DOHH2 (cell line): ENCODE measurements at regions not wholly inside any gene's neighbourhood (a gene's known extent, or its start where the extent isn't known, plus 50 kb on each side); places are given as distances from the start of the nearest gene placed in this dataset.

ENCODE experiments used
- H3F3A ChIP-seq: fragments of 200-600 bp; sonication (generic), shearing (Covaris generic); 2 replicates; pipeline ENCODE4 v1.6.0; 2016; ENCODE audit warnings: antibody characterized with exemption, mild to moderate bottlenecking; ENCODE audit not compliant: control insufficient read depth, insufficient read depth
- H3K27ac ChIP-seq: fragments of 200-600 bp; sonication (generic); 2 replicates; pipeline ENCODE4 v1.5.1; 2014; ENCODE audit warnings: low read depth, mild to moderate bottlenecking, low read length, moderate library complexity
- H3K27me3 ChIP-seq: fragments of 200-600 bp; sonication (generic); 2 replicates; pipeline ENCODE4 v1.6.1; 2014; ENCODE audit warnings: mild to moderate bottlenecking, low read length, mixed read lengths; ENCODE audit not compliant: control insufficient read depth
- H3K36me3 ChIP-seq: fragments of 200-600 bp; sonication (generic); 2 replicates; pipeline ENCODE4 v1.6.1; 2014; ENCODE audit warnings: mild to moderate bottlenecking, low read length, moderate library complexity, mixed read lengths; ENCODE audit not compliant: control insufficient read depth
- H3K4me1 ChIP-seq: fragments of 200-600 bp; sonication (generic); 2 replicates; pipeline ENCODE4 v1.6.1; 2014; ENCODE audit warnings: mild to moderate bottlenecking, low read length, mixed read lengths; ENCODE audit not compliant: control insufficient read depth
- H3K4me2 ChIP-seq: fragments of 200-600 bp; sonication (generic); 2 replicates; pipeline ENCODE4 v1.6.0; 2014; ENCODE audit warnings: mild to moderate bottlenecking, low read length, moderate library complexity
- H3K4me3 ChIP-seq: fragments of 200-600 bp; sonication (generic); 2 replicates; pipeline ENCODE4 v1.5.1; 2014; ENCODE audit warnings: mild to moderate bottlenecking, low read length, mixed read lengths
- H3K79me2 ChIP-seq: fragments of 200-600 bp; sonication (generic); 2 replicates; pipeline ENCODE4 v1.6.1; 2014; ENCODE audit warnings: mild to moderate bottlenecking, low read length, mixed read lengths; ENCODE audit not compliant: control insufficient read depth
- H3K9me2 ChIP-seq: fragments of 200-600 bp; sonication (generic); replicated peaks from 2 replicates; pipeline ENCODE4 v1.6.1; 2014; ENCODE audit warnings: mild to moderate bottlenecking, low read length, mixed read lengths; ENCODE audit not compliant: control insufficient read depth
- H3K9me3 ChIP-seq: fragments of 200-600 bp; sonication (generic); 2 replicates; pipeline ENCODE4 v1.6.1; 2014; ENCODE audit warnings: antibody characterized with exemption, low read length, mixed read lengths; ENCODE audit not compliant: control insufficient read depth, insufficient read depth
- H4K20me1 ChIP-seq: fragments of 200-600 bp; sonication (generic); 2 replicates; pipeline ENCODE4 v1.6.0; 2014; ENCODE audit warnings: low read depth, mild to moderate bottlenecking, antibody characterized with exemption, low read length, moderate library complexity; ENCODE audit not compliant: control insufficient read depth, insufficient read depth
- CTCF ChIP-seq: fragments of 200-600 bp; sonication (generic); IDR thresholded peaks from one replicate; pipeline ENCODE4 v1.5.1; 2014; ENCODE audit warnings: antibody characterized with exemption, mild to moderate bottlenecking, low read depth, low read length; ENCODE audit not compliant: poor library complexity, severe bottlenecking
- EZH2phosphoT487 ChIP-seq: fragments of 200-600 bp; sonication (generic); IDR thresholded peaks from 2 replicates; pipeline ENCODE4 v1.6.1; 2017; ENCODE audit warnings: borderline replicate concordance, mild to moderate bottlenecking, antibody characterized with exemption, low read length, moderate library complexity, mixed read lengths

GRCh38 chr2:164260506-164260905 lies 360.8 kb downstream of the GRB14 start:
- H3K79me2 ChIP-seq: no peaks in the 10 kb centered on the region
- no peaks in the 10 kb centered on the region for H4K20me1 ChIP-seq
- no peaks in the 10 kb centered on the region for H3K4me1 ChIP-seq
- no peak overlapping the region for H3K27ac ChIP-seq
- no peaks in the 10 kb centered on the region for H3K36me3 ChIP-seq
- no peaks in the 10 kb centered on the region for H3K27me3 ChIP-seq
- H3K4me3 ChIP-seq: no peak overlapping the region
- no peaks in the 10 kb centered on the region for H3K9me2 ChIP-seq
- no peaks in the 10 kb centered on the region for H3F3A ChIP-seq
- TF ChIP-seq CTCF (no peak), EZH2phosphoT487 (no peak)
- H3K4me2 ChIP-seq: no peak overlapping the region
- H3K9me3 ChIP-seq: no peaks in the 10 kb centered on the region

- Histone ChIP-seq H3K36me3 (no peaks in the 10 kb centered on the region), H3K4me1 (no peaks in the 10 kb centered on the region), H4K20me1 (no peaks in the 10 kb centered on the region), H3F3A (no peaks in the 10 kb centered on the region), H3K27ac (no peak overlapping the region), H3K79me2 (no peaks in the 10 kb centered on the region), H3K9me3 (no peaks in the 10 kb centered on the region), H3K4me2 (no peak overlapping the region), H3K9me2 (no peaks in the 10 kb centered on the region), H3K4me3 (no peak overlapping the region), H3K27me3 (no peaks in the 10 kb centered on the region)
- TF ChIP-seq EZH2phosphoT487 (no peak), CTCF (no peak)
These were observed 363.5 kb downstream of the GRB14 start for GRCh38 chr2:164257742-164258141.

GRCh38 chr2:164252568-164253287 lies 368.6 kb downstream of the GRB14 start:
- no peaks in the 10 kb centered on the region for H3K36me3 ChIP-seq
- H3K9me2 ChIP-seq: no peaks in the 10 kb centered on the region
- H3K4me3 ChIP-seq: no peak overlapping the region
- no peak overlapping the region for H3K27ac ChIP-seq
- no peak for TF ChIP-seq CTCF
- no peak for TF ChIP-seq EZH2phosphoT487
- no peaks in the 10 kb centered on the region for H3K27me3 ChIP-seq
- H3F3A ChIP-seq: no peaks in the 10 kb centered on the region
- H3K79me2 ChIP-seq: no peaks in the 10 kb centered on the region
- H4K20me1 ChIP-seq: no peaks in the 10 kb centered on the region
- H3K9me3 ChIP-seq: no peaks in the 10 kb centered on the region
- H3K4me1 ChIP-seq: no peaks in the 10 kb centered on the region
- H3K4me2 ChIP-seq: no peak overlapping the region
